Kasumi-1 (cell line): ENCODE measurements at regions not wholly inside any gene's neighbourhood (a gene's known extent, or its start where the extent isn't known, plus 50 kb on each side); places are given as distances from the start of the nearest gene placed in this dataset.
"Not testable (repeated sequence)": the region's sequence is repeated elsewhere in the genome, so short reads cannot be mapped to it uniquely, and the experiment has no call there.

Source experiments
- DNase-seq, 2 experiments: peaks; one replicate each; lab custom pipeline; 2025; lab: John Stamatoyannopoulos, UW

- DNase-seq = no peak
Observed at GRCh38 chr3:137612291-137612690, 151.8 kb upstream of the SOX14 start.

GRCh38 chr3:137615659-137616418, 148.3 kb upstream of the SOX14 start:
- DNase-seq = no peak

DNA sequence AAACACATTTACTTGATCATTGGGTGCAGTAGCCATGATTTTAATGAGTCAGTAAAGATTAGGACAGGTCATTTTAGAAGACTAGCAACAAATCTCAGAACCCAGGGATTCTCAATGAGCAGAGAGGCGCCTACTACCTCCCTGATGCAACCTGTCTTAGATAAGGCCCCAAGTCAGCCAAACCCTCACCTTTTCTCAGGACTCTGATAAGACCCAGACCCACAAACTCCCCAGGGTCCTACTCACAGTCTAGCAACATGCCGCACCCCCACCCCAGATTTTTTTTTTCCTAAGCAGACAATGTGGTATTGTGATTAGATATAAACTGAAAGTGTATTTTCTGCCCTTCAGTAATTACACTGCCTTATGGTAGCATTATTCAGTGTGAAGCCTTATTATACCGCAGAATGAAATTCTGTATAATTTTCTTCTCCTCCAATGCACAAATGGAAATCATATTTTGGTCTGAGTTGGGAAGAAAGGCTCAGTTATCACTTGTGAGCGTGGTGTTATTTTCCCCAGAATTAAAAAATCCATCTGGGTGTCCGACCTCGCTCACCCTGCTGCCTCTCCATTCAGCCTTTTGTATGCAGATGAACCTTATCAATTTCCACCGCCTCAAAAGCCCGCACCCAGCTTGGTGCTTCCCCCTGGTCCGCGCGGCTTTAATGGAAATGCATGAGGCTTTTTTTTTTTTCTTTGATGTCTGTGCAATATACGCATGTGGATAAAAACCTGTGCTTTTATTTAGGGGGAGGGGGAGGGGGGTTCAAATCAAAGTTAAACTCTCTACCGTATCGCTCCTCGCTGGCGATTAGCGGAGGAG, 122.0 kb upstream of the SOX14 start:
- DNase-seq = no peak

DNA sequence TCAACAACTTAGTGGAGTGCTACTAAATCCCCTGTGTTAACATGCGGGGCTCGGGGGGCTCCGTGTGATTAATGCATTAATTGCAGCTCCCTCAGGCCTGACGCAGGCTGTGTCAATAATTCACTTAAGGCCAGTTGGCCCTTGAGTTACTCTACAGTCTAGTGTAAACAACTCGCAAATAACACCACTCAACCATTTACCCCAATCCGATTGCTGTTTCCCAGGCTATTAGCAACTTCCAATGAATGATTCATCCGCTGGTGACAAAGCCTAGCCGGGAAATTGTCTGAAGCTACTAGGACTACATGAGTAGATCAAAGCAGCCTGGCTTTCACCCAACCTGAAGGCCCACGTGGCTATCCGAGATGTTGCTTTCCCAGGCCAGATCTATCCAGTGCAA, 121.3 kb upstream of the SOX14 start:
- no peak for DNase-seq

DNA sequence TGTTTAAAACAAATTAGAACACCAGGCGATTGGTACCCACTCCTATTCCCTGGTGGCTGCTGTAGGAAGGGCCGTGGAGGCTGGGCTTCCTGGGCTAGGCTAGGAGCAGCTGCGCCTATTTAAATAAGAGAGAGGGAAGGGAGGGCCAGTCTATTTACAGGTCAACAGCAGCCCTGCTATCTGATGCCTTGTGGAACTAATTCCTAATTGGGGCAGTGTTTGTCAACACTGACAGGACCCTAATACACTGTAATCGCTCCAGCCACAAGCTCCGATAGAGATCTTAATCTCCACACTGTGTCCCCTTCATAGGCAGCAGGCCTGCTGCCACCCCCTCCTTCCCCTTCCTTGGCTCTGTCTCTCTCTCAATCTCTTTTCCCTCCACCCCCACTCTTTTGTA, 116.9 kb upstream of the SOX14 start:
- no peak for DNase-seq

DNA sequence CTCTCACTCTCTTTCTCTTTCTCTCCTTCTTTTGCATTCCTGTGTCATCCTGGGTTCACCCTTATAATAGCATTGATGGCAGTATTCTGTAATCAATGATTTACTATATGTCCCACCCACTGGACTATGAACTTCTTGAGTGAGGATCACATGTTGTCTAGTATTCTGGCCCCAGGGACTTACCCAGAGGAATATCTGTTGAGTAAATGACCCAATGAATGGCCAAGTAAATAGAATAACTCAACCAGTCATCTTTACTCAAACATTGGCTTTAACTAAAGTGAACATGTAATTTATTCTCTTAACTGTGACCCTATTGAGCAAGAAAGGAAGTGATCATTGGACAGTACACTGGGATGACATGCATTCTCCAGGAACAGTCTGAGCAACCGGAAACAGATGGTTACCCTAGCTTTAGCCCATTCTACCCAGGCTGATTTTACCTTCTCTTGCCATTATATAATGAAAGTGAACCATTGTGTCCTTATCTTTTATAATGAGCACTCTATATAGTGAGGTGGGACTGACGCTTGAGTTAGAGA, 94.5 kb upstream of the SOX14 start:
- DNase-seq = peak; percentile 91

DNA sequence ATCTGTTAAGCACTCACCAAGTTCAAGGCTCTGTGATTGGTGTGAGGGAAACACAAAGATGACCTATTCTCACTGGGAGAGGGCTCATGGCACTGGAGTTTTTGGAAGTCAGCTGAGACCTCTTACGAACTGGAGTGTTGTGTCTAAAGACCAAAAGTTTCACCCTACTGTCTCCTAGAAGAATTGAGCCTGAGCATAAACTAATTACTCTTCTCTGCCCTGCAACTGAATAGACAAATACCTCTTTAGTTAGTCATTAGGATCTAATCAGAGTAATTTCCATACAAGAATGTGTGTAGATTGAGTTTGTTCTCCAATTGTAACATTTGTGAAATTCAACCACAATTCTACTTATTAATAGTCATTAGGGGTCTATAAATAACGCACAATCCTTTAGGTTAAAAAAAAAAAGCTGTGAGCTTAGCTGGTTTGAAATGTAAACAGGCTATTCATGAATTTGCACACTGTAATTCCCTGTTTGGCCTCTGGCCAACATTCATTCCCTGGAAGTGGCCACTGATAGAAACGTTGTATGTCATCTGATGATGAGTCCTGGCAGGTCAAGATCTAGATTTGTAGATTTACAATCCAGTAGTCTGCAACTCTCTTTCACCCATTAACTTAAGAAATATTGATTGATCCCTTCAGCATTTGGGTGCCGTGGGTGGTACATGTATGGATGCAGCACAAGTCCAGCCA, 76.8 kb upstream of the SOX14 start:
- no peak for DNase-seq

DNA sequence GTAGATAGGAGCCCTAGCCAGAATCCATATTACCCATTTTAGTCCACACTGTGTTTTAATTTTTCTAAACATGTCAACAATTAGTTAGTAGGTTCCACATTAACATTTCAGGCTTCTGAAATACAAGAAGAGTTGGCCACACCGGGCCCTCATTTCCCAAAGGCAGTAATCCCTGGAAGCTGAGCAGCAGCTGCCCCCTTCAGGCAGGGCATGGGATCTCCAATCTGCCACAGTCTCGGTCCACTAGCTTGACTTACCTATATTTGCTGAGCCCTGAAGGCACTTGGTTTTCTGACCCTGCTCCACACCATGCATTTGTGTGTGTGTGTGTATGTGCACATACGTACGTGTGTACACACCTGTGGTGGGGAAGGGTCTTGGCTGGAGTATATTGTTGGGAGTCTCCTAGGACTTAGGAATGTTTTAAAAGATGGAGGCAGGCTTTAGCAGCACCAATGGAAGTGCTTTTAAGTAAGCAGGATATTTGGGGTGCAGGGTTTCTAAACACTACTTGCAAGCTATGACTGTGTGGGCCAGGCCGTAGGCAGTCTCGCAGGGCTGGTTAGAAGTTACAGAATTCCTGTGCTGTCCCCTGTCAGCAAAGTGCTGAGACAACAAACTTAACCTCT, 71.2 kb upstream of the SOX14 start:
- peak; percentile 56 to 60 for DNase-seq

DNA sequence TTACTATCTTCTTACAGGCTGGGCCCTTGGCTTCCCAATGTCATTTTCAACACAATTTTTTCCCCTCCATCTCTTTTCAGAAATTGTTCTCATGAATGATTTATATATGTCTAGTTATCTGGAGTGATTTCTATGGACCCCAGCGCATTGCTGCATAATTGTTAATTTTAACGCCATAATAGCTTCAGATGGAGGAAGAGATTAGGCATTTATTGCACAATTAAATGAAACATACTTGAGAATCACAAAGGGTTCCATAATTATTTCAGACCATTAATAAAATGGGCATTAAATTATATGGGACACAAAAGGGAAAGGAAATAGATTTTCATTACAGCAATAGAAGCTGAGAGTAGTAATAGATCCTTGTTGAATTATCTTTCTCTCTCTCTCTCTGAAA, 70.3 kb upstream of the SOX14 start:
- DNase-seq = no peak

- DNase-seq = no peak
Observed at GRCh38 chr3:137694836-137695235, 69.3 kb upstream of the SOX14 start.

DNA sequence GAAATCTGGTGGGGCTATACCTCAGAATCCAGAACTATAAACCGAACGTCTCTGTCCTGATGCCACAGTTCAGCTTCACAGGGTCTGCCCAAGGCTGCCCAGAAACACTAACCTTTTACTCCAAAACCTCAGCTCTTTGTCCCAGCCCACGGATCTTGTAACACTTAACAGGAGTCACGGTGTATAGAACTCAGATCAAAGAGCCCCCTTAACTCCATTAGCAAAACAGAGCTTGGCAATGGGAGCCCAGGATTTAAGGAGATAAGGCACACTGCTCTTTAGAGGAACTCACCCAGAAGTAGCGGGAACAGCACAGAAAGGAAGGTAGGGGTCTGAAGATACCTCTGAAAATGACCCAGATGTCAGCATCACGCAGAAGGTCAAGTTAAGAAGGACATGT, 68.8 kb upstream of the SOX14 start:
- no peak for DNase-seq

DNA sequence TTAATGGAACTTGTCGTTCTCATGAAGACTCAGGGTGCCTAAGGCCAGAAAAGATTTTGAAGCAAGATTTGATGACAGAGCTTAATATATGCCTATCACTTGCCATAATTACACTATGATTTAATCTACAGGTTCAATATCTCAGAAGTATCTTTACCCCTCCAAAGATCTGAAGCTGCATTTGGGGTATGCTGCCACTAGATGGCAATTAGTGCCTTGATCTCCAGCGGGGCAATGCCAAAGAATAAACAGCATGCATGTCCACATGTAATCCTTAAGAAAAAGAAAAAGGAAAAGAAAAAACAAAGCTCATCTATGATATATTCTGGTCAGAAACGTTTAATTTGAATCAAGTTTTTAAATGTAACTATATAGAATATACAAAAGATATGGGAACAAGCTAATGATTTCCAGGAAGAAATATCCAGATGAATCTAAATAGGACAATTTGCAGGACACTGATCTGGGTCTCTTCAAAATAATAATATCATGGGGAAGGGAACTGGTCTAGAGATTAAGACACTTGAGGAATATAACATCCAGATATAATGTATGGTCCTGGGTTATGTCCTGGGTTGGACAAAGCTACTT, 55.0 kb upstream of the SOX14 start:
- DNase-seq = peak; percentile 52 to 54

- not testable (repeated sequence) for DNase-seq
Observed at GRCh38 chr3:137713965-137714364, 50.1 kb upstream of the SOX14 start.
